GM12878 (cell line): ENCODE measurements at regions not wholly inside any gene's neighbourhood (a gene's known extent, or its start where the extent isn't known, plus 50 kb on each side); places are given as distances from the start of the nearest gene placed in this dataset.

Source experiments
- ATAC-seq: fragments of 200-7000 bp; cut with Tn5 transposase; 3 replicates; pipeline ENCODE4 v1.9.1; 2020; ENCODE audit warnings: mild to moderate bottlenecking, moderate library complexity
- BruUV-seq: library from RNA; stranded (reverse); fragments of 400-500 nt; replicated peaks from 2 replicates; lab custom pipeline; 2021; lab: Mats Ljungman, UMichigan
- CTCF ChIA-PET: fragments of 300-600 bp; sonication (Branson Sonifier 250); formaldehyde crosslinking; extraction: SDS; loops from one replicate; lab custom pipeline; 2021; ENCODE audit warnings: inconsistent platforms; lab: Yijun Ruan, JAX
- POLR2A ChIA-PET: fragments of 350-600 bp; formaldehyde crosslinking; extraction: SDS; loops from one replicate; lab custom pipeline; 2021; ENCODE audit warnings: inconsistent platforms; lab: Charles Lee
- RAD21 ChIA-PET: fragments of 300-600 bp; sonication (Branson Sonifier 250); formaldehyde crosslinking; loops from one replicate; lab custom pipeline; 2023; ENCODE audit warnings: antibody characterized with exemption; ENCODE audit not compliant: unreplicated experiment; lab: Charles Lee
- SMC1A ChIA-PET: fragments of 300-600 bp; sonication (Branson Sonifier 250); formaldehyde crosslinking; loops from one replicate; lab custom pipeline; 2023; ENCODE audit not compliant: unreplicated experiment, uncharacterized antibody; lab: Charles Lee
- DNase-seq: peaks from one replicate; pipeline ENCODE4 v3.0.0-alpha.2; 2011; ENCODE audit warnings: low read depth, low spot score
- FAIRE-seq: peaks from 3 replicates; lab custom pipeline; 2011; peaks lifted over from hg19 to GRCh38; lab: Jason Lieb, UNC
- H2AFZ ChIP-seq: 2 replicates; pipeline ENCODE4 v1.6.0; 2011; ENCODE audit warnings: low read depth, low read length, control low read depth; ENCODE audit not compliant: control insufficient read depth
- H3K27ac ChIP-seq: 2 replicates; pipeline ENCODE4 v1.5.1; 2011; ENCODE audit warnings: control low read depth; ENCODE audit not compliant: control insufficient read depth, insufficient read depth
- H3K27me3 ChIP-seq, 2 experiments: replicated peaks in 1 of 2; 2 replicates each; pipeline versions ENCODE4 v1.6.0 to v1.6.1; 2011; ENCODE audit warnings: low read length in 1 of 2; ENCODE audit not compliant: control insufficient read depth in 2 of 2, insufficient read depth in 2 of 2
- H3K36me3 ChIP-seq, 2 experiments: 2 replicates each; pipeline ENCODE4 v1.5.1; 2011; ENCODE audit warnings: low read length in 1 of 2; ENCODE audit not compliant: control insufficient read depth in 2 of 2, insufficient read depth in 2 of 2
- H3K4me1 ChIP-seq: 2 replicates; pipeline ENCODE4 v1.6.1; 2011; ENCODE audit warnings: mild to moderate bottlenecking, low read length, moderate library complexity, mixed read lengths; ENCODE audit not compliant: control insufficient read depth, insufficient read depth
- H3K4me2 ChIP-seq: 2 replicates; pipeline ENCODE4 v1.6.0; 2011; ENCODE audit warnings: control low read depth; ENCODE audit not compliant: control insufficient read depth, insufficient read depth
- H3K4me3 ChIP-seq: fragments of 200-600 bp; sonication (generic); 2 replicates; pipeline ENCODE4 v1.5.1; 2016
- H3K79me2 ChIP-seq: 2 replicates; pipeline ENCODE4 v1.6.0; 2011; ENCODE audit warnings: low read length; ENCODE audit not compliant: control insufficient read depth, insufficient read depth
- H3K9ac ChIP-seq: 2 replicates; pipeline ENCODE4 v1.8.0; 2011; ENCODE audit warnings: low read length, control low read depth, mixed read lengths; ENCODE audit not compliant: control insufficient read depth, insufficient read depth
- H3K9me3 ChIP-seq: replicated peaks from 3 replicates; pipeline ENCODE4 v1.5.1; 2011; ENCODE audit warnings: mild to moderate bottlenecking, low read length; ENCODE audit not compliant: control insufficient read depth, insufficient read depth
- H4K20me1 ChIP-seq: 2 replicates; pipeline ENCODE4 v1.6.0; 2011; ENCODE audit not compliant: control insufficient read depth, insufficient read depth
- EGR1 ChIP-seq, 2 experiments: IDR thresholded peaks; 1 replicate in 1 of 2; 2 replicates in 1 of 2; pipeline ENCODE4 v1.6.1; 2011 to 2012; ENCODE audit warnings: low read depth in 2 of 2, low read length in 2 of 2, borderline replicate concordance in 1 of 2, mild to moderate bottlenecking in 1 of 2, moderate library complexity in 1 of 2
- LARP7 ChIP-seq: fragments of 450-650 bp; IDR thresholded peaks from 2 replicates; pipeline ENCODE4 v1.6.1; 2017; ENCODE audit warnings: mild to moderate bottlenecking
- MEF2A ChIP-seq: IDR thresholded peaks from 2 replicates; pipeline ENCODE4 v1.6.1; 2011; ENCODE audit warnings: low read depth, mild to moderate bottlenecking, low read length, moderate library complexity; ENCODE audit not compliant: insufficient read depth
- MTA3 ChIP-seq: IDR thresholded peaks from 2 replicates; pipeline ENCODE4 v1.6.1; 2012; ENCODE audit warnings: low read length, inconsistent platforms, borderline replicate concordance
- NR2F1 ChIP-seq: fragments of 450-650 bp; conservative IDR thresholded peaks from 2 replicates; pipeline ENCODE4 v1.6.1; 2017; ENCODE audit warnings: mild to moderate bottlenecking
- PBX3 ChIP-seq: IDR thresholded peaks from 2 replicates; pipeline ENCODE4 v1.6.1; 2011; ENCODE audit warnings: mild to moderate bottlenecking, low read depth, low read length, moderate library complexity; ENCODE audit not compliant: insufficient replicate concordance
- RBBP5 ChIP-seq: fragments of 200-600 bp; sonication (generic); conservative IDR thresholded peaks from 2 replicates; pipeline ENCODE4 v1.6.1; 2016
- REST ChIP-seq: IDR thresholded peaks from 2 replicates; pipeline ENCODE4 v1.6.1; 2012; ENCODE audit warnings: mild to moderate bottlenecking, low read depth, low read length
- TCF3 ChIP-seq: IDR thresholded peaks from 2 replicates; pipeline ENCODE4 v1.6.1; 2012; ENCODE audit warnings: low read depth, mild to moderate bottlenecking, low read length, borderline replicate concordance; ENCODE audit not compliant: insufficient read depth
- YY1 ChIP-seq: IDR thresholded peaks from 2 replicates; pipeline ENCODE4 v1.6.1; 2011; ENCODE audit warnings: low read depth, mild to moderate bottlenecking, low read length
- WGBS: methylation state at CpG from one replicate; pipeline ENCODE4 v1.1.6; 2016; ENCODE audit warnings: low lambda C conversion rate; ENCODE audit not compliant: insufficient replicate concordance, insufficient coverage; ENCODE audit errors: missing lambda C conversion rate; 5-methylcytosine and 5-hydroxymethylcytosine counted together
- in situ Hi-C: fragments of 300-500 bp; cut with MboI; formaldehyde crosslinking; loops from 9 replicates; pipeline ENCODE4 v1.14.3; 2018; ENCODE audit warnings: mixed read lengths
- intact Hi-C: fragments of 100-400 bp; cut with micrococcal nuclease; formaldehyde crosslinking; loops from one replicate; pipeline ENCODE4 v1.14.2; 2022; ENCODE audit not compliant: unreplicated experiment
- TF ChIP-seq, protein P1 (sequence below): fragments of 450-650 bp; IDR thresholded peaks from 2 replicates; pipeline ENCODE4 v1.6.1; 2017; ENCODE audit warnings: mild to moderate bottlenecking, moderate library complexity

GRCh38 chr20:12740647-12741046 is 268.1 kb upstream of the SPTLC3 start (continued):
- TF ChIP-seq NR2F1 (no peak), PBX3 (no peak)

DNA sequence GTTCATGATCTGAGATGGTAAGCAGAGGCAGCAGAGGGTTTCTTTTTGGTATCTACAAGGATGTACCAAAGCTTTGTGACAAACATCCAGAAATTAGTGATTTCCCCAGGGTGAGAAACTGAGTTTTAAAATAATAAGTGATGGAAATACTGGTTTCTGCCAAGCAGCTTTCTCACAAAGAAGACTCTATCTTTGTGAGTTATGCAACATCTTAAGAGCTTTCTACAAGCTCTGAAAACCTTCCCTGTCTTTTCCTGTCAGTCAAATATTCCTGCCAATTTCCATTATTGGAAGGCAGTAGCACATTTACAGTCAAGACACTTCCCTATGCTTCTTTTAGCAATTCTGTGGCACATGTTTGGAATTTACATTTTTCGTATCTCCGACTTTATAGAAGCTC is 264.7 kb upstream of the SPTLC3 start:
- H3K9ac ChIP-seq: no peak overlapping the region
- FAIRE-seq: no peak
- POLR2A ChIA-PET: no interaction called here
- H3K4me3 ChIP-seq: no peak overlapping the region
- no peak overlapping the region for H2AFZ ChIP-seq
- no TSS peak for BruUV-seq
- no peaks in the 10 kb centered on the region for H4K20me1 ChIP-seq
- H3K27me3 ChIP-seq: no peaks in the 10 kb centered on the region
- WGBS: 23% methylated on average over 2 of the region's 2 CpGs
- no peaks in the 10 kb centered on the region for H3K79me2 ChIP-seq
- H3K36me3 ChIP-seq: no peaks in the 10 kb centered on the region
- in situ Hi-C loops: no loop called here
- SMC1A ChIA-PET: no interaction called here
- no peaks in the 10 kb centered on the region for H3K4me1 ChIP-seq
- intact Hi-C loops: no loop called here
- TF ChIP-seq MEF2A (no peak), EGR1 (IDR thresholded peaks at IDR 0.05; ENCODE audit: borderline replicate concordance in 1 of 2, low read depth in 2 of 2, low read length in 2 of 2) (no peak), TCF3 (no peak), PBX3 (no peak), MTA3 (no peak), LARP7 (no peak), RBBP5 (no peak), YY1 (no peak), REST (no peak)
- TF ChIP-seq, protein P1, sequence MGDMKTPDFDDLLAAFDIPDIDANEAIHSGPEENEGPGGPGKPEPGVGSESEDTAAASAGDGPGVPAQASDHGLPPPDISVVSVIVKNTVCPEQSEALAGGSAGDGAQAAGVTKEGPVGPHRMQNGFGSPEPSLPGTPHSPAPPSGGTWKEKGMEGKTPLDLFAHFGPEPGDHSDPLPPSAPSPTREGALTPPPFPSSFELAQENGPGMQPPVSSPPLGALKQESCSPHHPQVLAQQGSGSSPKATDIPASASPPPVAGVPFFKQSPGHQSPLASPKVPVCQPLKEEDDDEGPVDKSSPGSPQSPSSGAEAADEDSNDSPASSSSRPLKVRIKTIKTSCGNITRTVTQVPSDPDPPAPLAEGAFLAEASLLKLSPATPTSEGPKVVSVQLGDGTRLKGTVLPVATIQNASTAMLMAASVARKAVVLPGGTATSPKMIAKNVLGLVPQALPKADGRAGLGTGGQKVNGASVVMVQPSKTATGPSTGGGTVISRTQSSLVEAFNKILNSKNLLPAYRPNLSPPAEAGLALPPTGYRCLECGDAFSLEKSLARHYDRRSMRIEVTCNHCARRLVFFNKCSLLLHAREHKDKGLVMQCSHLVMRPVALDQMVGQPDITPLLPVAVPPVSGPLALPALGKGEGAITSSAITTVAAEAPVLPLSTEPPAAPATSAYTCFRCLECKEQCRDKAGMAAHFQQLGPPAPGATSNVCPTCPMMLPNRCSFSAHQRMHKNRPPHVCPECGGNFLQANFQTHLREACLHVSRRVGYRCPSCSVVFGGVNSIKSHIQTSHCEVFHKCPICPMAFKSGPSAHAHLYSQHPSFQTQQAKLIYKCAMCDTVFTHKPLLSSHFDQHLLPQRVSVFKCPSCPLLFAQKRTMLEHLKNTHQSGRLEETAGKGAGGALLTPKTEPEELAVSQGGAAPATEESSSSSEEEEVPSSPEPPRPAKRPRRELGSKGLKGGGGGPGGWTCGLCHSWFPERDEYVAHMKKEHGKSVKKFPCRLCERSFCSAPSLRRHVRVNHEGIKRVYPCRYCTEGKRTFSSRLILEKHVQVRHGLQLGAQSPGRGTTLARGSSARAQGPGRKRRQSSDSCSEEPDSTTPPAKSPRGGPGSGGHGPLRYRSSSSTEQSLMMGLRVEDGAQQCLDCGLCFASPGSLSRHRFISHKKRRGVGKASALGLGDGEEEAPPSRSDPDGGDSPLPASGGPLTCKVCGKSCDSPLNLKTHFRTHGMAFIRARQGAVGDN: no peak
- no peak for DNase-seq
- H3K4me2 ChIP-seq: no peak overlapping the region
- ATAC-seq: no peak
- H3K9me3 ChIP-seq: no peaks in the 10 kb centered on the region
- H3K27ac ChIP-seq: no peak overlapping the region
- CTCF ChIA-PET: no interaction called here
- RAD21 ChIA-PET: no interaction called here
